ENCODE measurements at regions not wholly inside any gene's neighbourhood (a gene's known extent, or its start where the extent isn't known, plus 50 kb on each side); places are given as distances from the start of the nearest gene placed in this dataset.

GRCh38 chr18:61132031-61132430, 201.2 kb upstream of the CDH20 start:
- ATAC-seq: no peak
- ChIA-PET POLR2A (no interaction called here), CTCF (interaction anchor here (0.6 kb wide), 1 partner anchor 323 kb away, joined by 3 read pairs; no protein-coding TSS in a partner anchor)
- no peak for DNase-seq
- no peak overlapping the region for H3K27ac Mint-ChIP-seq
- no peaks in the 10 kb centered on the region for H3K4me1 Mint-ChIP-seq (ENCODE audit: low read depth)
- no peaks in the 10 kb centered on the region for H3K27me3 Mint-ChIP-seq
- H3K9me3 Mint-ChIP-seq: no peaks in the 10 kb centered on the region
- TF ChIP-seq CTCF (IDR thresholded peaks at IDR 0.05): no peak
- intact Hi-C loops (cut with micrococcal nuclease): no loop called here
- no peak overlapping the region for H3K4me3 Mint-ChIP-seq
- no peaks in the 10 kb centered on the region for H3K36me3 Mint-ChIP-seq (ENCODE audit: low read depth)

- Mint-ChIP-seq H3K27me3 (no peaks in the 10 kb centered on the region), H3K4me1 (ENCODE audit: low read depth) (no peaks in the 10 kb centered on the region), H3K36me3 (ENCODE audit: low read depth) (no peaks in the 10 kb centered on the region), H3K27ac (no peak overlapping the region), H3K4me3 (no peak overlapping the region), H3K9me3 (no peaks in the 10 kb centered on the region)
- ChIA-PET CTCF (no interaction called here), POLR2A (no interaction called here)
- intact Hi-C loops (cut with micrococcal nuclease): no loop called here
- no peak for DNase-seq
- ATAC-seq: no peak
- TF ChIP-seq CTCF (IDR thresholded peaks at IDR 0.05): no peak
These were observed 199.4 kb upstream of the CDH20 start for GRCh38 chr18:61133783-61134182.

GRCh38 chr18:61136711-61137251, 196.4 kb upstream of the CDH20 start:
- DNase-seq: no peak
- peaks cover 5% of the 10 kb centered on the region for H3K9me3 Mint-ChIP-seq
- no peak for ATAC-seq
- no peaks in the 10 kb centered on the region for H3K36me3 Mint-ChIP-seq (ENCODE audit: low read depth)
- H3K4me3 Mint-ChIP-seq: no peak overlapping the region
- TF ChIP-seq CTCF (IDR thresholded peaks at IDR 0.05): no peak
- H3K4me1 Mint-ChIP-seq (ENCODE audit: low read depth): no peaks in the 10 kb centered on the region
- H3K27ac Mint-ChIP-seq: no peak overlapping the region
- ChIA-PET CTCF (no interaction called here), POLR2A (no interaction called here)
- intact Hi-C loops (cut with micrococcal nuclease): no loop called here
- H3K27me3 Mint-ChIP-seq: no peaks in the 10 kb centered on the region

GRCh38 chr18:61141691-61142090, 191.5 kb upstream of the CDH20 start:
- no peak for DNase-seq
- no peak for TF ChIP-seq CTCF (IDR thresholded peaks at IDR 0.05)
- H3K27me3 Mint-ChIP-seq: no peaks in the 10 kb centered on the region
- ATAC-seq: no peak
- H3K4me3 Mint-ChIP-seq: no peak overlapping the region
- ChIA-PET CTCF (no interaction called here), POLR2A (no interaction called here)
- peaks cover 12% of the 10 kb centered on the region for H3K9me3 Mint-ChIP-seq
- intact Hi-C loops (cut with micrococcal nuclease): no loop called here
- no peak overlapping the region for H3K27ac Mint-ChIP-seq
- H3K36me3 Mint-ChIP-seq (ENCODE audit: low read depth): no peaks in the 10 kb centered on the region
- H3K4me1 Mint-ChIP-seq (ENCODE audit: low read depth): no peaks in the 10 kb centered on the region

- Mint-ChIP-seq H3K27ac (no peak overlapping the region), H3K27me3 (no peaks in the 10 kb centered on the region), H3K4me3 (no peak overlapping the region), H3K36me3 (ENCODE audit: low read depth) (no peaks in the 10 kb centered on the region), H3K4me1 (ENCODE audit: low read depth) (no peaks in the 10 kb centered on the region), H3K9me3 (peaks cover 7% of the 10 kb centered on the region)
- POLR2A ChIA-PET: no interaction called here
- intact Hi-C loops (cut with micrococcal nuclease): no loop called here
- DNase-seq: no peak
- CTCF ChIA-PET: no interaction called here
- no peak for TF ChIP-seq CTCF (IDR thresholded peaks at IDR 0.05)
- no peak for ATAC-seq
These were observed 184.9 kb upstream of the CDH20 start for GRCh38 chr18:61148322-61148721.

Measured in activated CD8-positive, alpha-beta T cell treated with anti-CD3 and anti-CD28 coated beads for 36 hours (primary cell).